GM12878 (cell line): ENCODE measurements at regions not wholly inside any gene's neighbourhood (a gene's known extent, or its start where the extent isn't known, plus 50 kb on each side); places are given as distances from the start of the nearest gene placed in this dataset.

Experiments
- ATAC-seq: fragments of 200-7000 bp; cut with Tn5 transposase; 3 replicates; pipeline ENCODE4 v1.9.1; 2020; ENCODE audit warnings: mild to moderate bottlenecking, moderate library complexity
- BruUV-seq: library from RNA; stranded (reverse); fragments of 400-500 nt; replicated peaks from 2 replicates; lab custom pipeline; 2021; lab: Mats Ljungman, UMichigan
- CTCF ChIA-PET: fragments of 300-600 bp; sonication (Branson Sonifier 250); formaldehyde crosslinking; extraction: SDS; loops from one replicate; lab custom pipeline; 2021; ENCODE audit warnings: inconsistent platforms; lab: Yijun Ruan, JAX
- POLR2A ChIA-PET: fragments of 350-600 bp; formaldehyde crosslinking; extraction: SDS; loops from one replicate; lab custom pipeline; 2021; ENCODE audit warnings: inconsistent platforms; lab: Charles Lee
- RAD21 ChIA-PET: fragments of 300-600 bp; sonication (Branson Sonifier 250); formaldehyde crosslinking; loops from one replicate; lab custom pipeline; 2023; ENCODE audit warnings: antibody characterized with exemption; ENCODE audit not compliant: unreplicated experiment; lab: Charles Lee
- SMC1A ChIA-PET: fragments of 300-600 bp; sonication (Branson Sonifier 250); formaldehyde crosslinking; loops from one replicate; lab custom pipeline; 2023; ENCODE audit not compliant: unreplicated experiment, uncharacterized antibody; lab: Charles Lee
- DNase-seq: peaks from one replicate; pipeline ENCODE4 v3.0.0-alpha.2; 2011; ENCODE audit warnings: low read depth, low spot score
- FAIRE-seq: peaks from 3 replicates; lab custom pipeline; 2011; peaks lifted over from hg19 to GRCh38; lab: Jason Lieb, UNC
- H2AFZ ChIP-seq: 2 replicates; pipeline ENCODE4 v1.6.0; 2011; ENCODE audit warnings: low read depth, low read length, control low read depth; ENCODE audit not compliant: control insufficient read depth
- H3K27ac ChIP-seq: 2 replicates; pipeline ENCODE4 v1.5.1; 2011; ENCODE audit warnings: control low read depth; ENCODE audit not compliant: control insufficient read depth, insufficient read depth
- H3K27me3 ChIP-seq, 2 experiments: replicated peaks in 1 of 2; 2 replicates each; pipeline versions ENCODE4 v1.6.0 to v1.6.1; 2011; ENCODE audit warnings: low read length in 1 of 2; ENCODE audit not compliant: control insufficient read depth in 2 of 2, insufficient read depth in 2 of 2
- H3K36me3 ChIP-seq, 2 experiments: 2 replicates each; pipeline ENCODE4 v1.5.1; 2011; ENCODE audit warnings: low read length in 1 of 2; ENCODE audit not compliant: control insufficient read depth in 2 of 2, insufficient read depth in 2 of 2
- H3K4me1 ChIP-seq: 2 replicates; pipeline ENCODE4 v1.6.1; 2011; ENCODE audit warnings: mild to moderate bottlenecking, low read length, moderate library complexity, mixed read lengths; ENCODE audit not compliant: control insufficient read depth, insufficient read depth
- H3K4me2 ChIP-seq: 2 replicates; pipeline ENCODE4 v1.6.0; 2011; ENCODE audit warnings: control low read depth; ENCODE audit not compliant: control insufficient read depth, insufficient read depth
- H3K4me3 ChIP-seq: fragments of 200-600 bp; sonication (generic); 2 replicates; pipeline ENCODE4 v1.5.1; 2016
- H3K79me2 ChIP-seq: 2 replicates; pipeline ENCODE4 v1.6.0; 2011; ENCODE audit warnings: low read length; ENCODE audit not compliant: control insufficient read depth, insufficient read depth
- H3K9ac ChIP-seq: 2 replicates; pipeline ENCODE4 v1.8.0; 2011; ENCODE audit warnings: low read length, control low read depth, mixed read lengths; ENCODE audit not compliant: control insufficient read depth, insufficient read depth
- H3K9me3 ChIP-seq: replicated peaks from 3 replicates; pipeline ENCODE4 v1.5.1; 2011; ENCODE audit warnings: mild to moderate bottlenecking, low read length; ENCODE audit not compliant: control insufficient read depth, insufficient read depth
- H4K20me1 ChIP-seq: 2 replicates; pipeline ENCODE4 v1.6.0; 2011; ENCODE audit not compliant: control insufficient read depth, insufficient read depth
- BCLAF1 ChIP-seq: fragments of 450-650 bp; IDR thresholded peaks from 2 replicates; pipeline ENCODE4 v1.6.1; 2017; ENCODE audit warnings: antibody characterized with exemption, mild to moderate bottlenecking, moderate library complexity
- CUX1 ChIP-seq: IDR thresholded peaks from 2 replicates; pipeline ENCODE4 v1.6.1; 2012; ENCODE audit warnings: improper control_type of control experiment, low read depth, low read length; ENCODE audit not compliant: insufficient replicate concordance
- EP300 ChIP-seq, 2 experiments: fragments of 150-350 bp in 1 of 2; IDR thresholded peaks; 2 replicates each; pipeline ENCODE4 v1.6.1; 2011 to 2012; ENCODE audit warnings: low read depth in 2 of 2, low read length in 2 of 2, borderline replicate concordance in 1 of 2, improper control_type of control experiment in 1 of 2, inconsistent platforms in 1 of 2; ENCODE audit not compliant: control insufficient read depth in 1 of 2
- EZH2 ChIP-seq: IDR thresholded peaks from 2 replicates; pipeline ENCODE4 v1.6.1; 2012; ENCODE audit warnings: low read depth, mild to moderate bottlenecking, control low read depth, inconsistent platforms, low read length, borderline replicate concordance; ENCODE audit not compliant: control insufficient read depth
- FOS ChIP-seq: IDR thresholded peaks from 3 replicates; pipeline ENCODE4 v1.6.1; 2011; ENCODE audit warnings: borderline replicate concordance; ENCODE audit not compliant: insufficient read length; ENCODE audit errors: extremely low read depth
- KDM1A ChIP-seq: fragments of 200-600 bp; sonication (generic); IDR thresholded peaks from 2 replicates; pipeline ENCODE4 v1.6.1; 2016; ENCODE audit warnings: borderline replicate concordance
- PBX3 ChIP-seq: IDR thresholded peaks from 2 replicates; pipeline ENCODE4 v1.6.1; 2011; ENCODE audit warnings: mild to moderate bottlenecking, low read depth, low read length, moderate library complexity; ENCODE audit not compliant: insufficient replicate concordance
- SKIL ChIP-seq: fragments of 450-650 bp; IDR thresholded peaks from 2 replicates; pipeline ENCODE4 v1.6.1; 2017; ENCODE audit warnings: mild to moderate bottlenecking, low read depth, inconsistent platforms; ENCODE audit not compliant: poor library complexity, severe bottlenecking
- ZNF207 ChIP-seq: fragments of 450-650 bp; IDR thresholded peaks from 2 replicates; pipeline ENCODE4 v1.6.1; 2014; ENCODE audit warnings: antibody characterized with exemption, mild to moderate bottlenecking, borderline replicate concordance
- WGBS: methylation state at CpG from one replicate; pipeline ENCODE4 v1.1.6; 2016; ENCODE audit warnings: low lambda C conversion rate; ENCODE audit not compliant: insufficient replicate concordance, insufficient coverage; ENCODE audit errors: missing lambda C conversion rate; 5-methylcytosine and 5-hydroxymethylcytosine counted together
- in situ Hi-C: fragments of 300-500 bp; cut with MboI; formaldehyde crosslinking; loops from 9 replicates; pipeline ENCODE4 v1.14.3; 2018; ENCODE audit warnings: mixed read lengths
- intact Hi-C: fragments of 100-400 bp; cut with micrococcal nuclease; formaldehyde crosslinking; loops from one replicate; pipeline ENCODE4 v1.14.2; 2022; ENCODE audit not compliant: unreplicated experiment

- TF ChIP-seq CUX1 (no peak), EZH2 (no peak)
- TF ChIP-seq, all 136 proteins: peak for 0
These were observed 789.4 kb downstream of the EPHA4 start (continued) for GRCh38 chr2:220782609-220783113.

- Histone ChIP-seq H3K4me2 (no peak overlapping the region), H2AFZ (no peak overlapping the region), H3K9me3 (no peaks in the 10 kb centered on the region), H3K9ac (no peak overlapping the region), H3K4me1 (no peaks in the 10 kb centered on the region), H3K27me3 (no peaks in the 10 kb centered on the region), H3K79me2 (no peaks in the 10 kb centered on the region), H3K4me3 (no peak overlapping the region), H3K27ac (no peak overlapping the region), H4K20me1 (no peaks in the 10 kb centered on the region), H3K36me3 (no peaks in the 10 kb centered on the region)
- in situ Hi-C loops (no loop called here), intact Hi-C loops (no loop called here)
- WGBS = 78% methylated on average over 1 of the region's 1 CpG
- ChIA-PET SMC1A (no interaction called here), POLR2A (no interaction called here), RAD21 (no interaction called here), CTCF (no interaction called here)
- no peak for ATAC-seq
- FAIRE-seq = no peak
- BruUV-seq = no TSS peak
- no peak for DNase-seq
- TF ChIP-seq EP300 (IDR thresholded peaks at IDR 0.05; ENCODE audit: borderline replicate concordance in 1 of 2, control insufficient read depth in 1 of 2, low read depth in 2 of 2, low read length in 2 of 2) = no peak
- TF ChIP-seq KDM1A = no peak
- no peak for TF ChIP-seq FOS
- no peak for TF ChIP-seq PBX3
- no peak for TF ChIP-seq SKIL
- no peak for TF ChIP-seq BCLAF1
- no peak for TF ChIP-seq ZNF207
These were observed 788.4 kb downstream of the EPHA4 start for GRCh38 chr2:220783671-220784070.
